HepG2 (cell line): ENCODE measurements at regions not wholly inside any gene's neighbourhood (a gene's known extent, or its start where the extent isn't known, plus 50 kb on each side); places are given as distances from the start of the nearest gene placed in this dataset.

ENCODE experiments used
- ATAC-seq: fragments of 200-7000 bp; cut with Tn5 transposase; 3 replicates; pipeline ENCODE4 v1.9.1; 2020; ENCODE audit warnings: mild to moderate bottlenecking, moderate library complexity
- BruUV-seq: library from RNA; stranded (reverse); fragments of 400-500 nt; replicated peaks from 2 replicates; lab custom pipeline; 2021; lab: Mats Ljungman, UMichigan
- CTCF ChIA-PET: fragments of 300-600 bp; formaldehyde crosslinking; extraction: SDS; loops from one replicate; lab custom pipeline; 2021; ENCODE audit warnings: low total read pairs, inconsistent platforms, low intra/inter-chr PET ratio; lab: Yijun Ruan, JAX
- POLR2A ChIA-PET: fragments of 350-600 bp; sonication (Branson Sonifier 250); formaldehyde crosslinking; loops from one replicate; lab custom pipeline; 2020; ENCODE audit warnings: antibody characterized with exemption, inconsistent platforms; lab: Yijun Ruan, JAX
- DNase-seq: peaks from one replicate; pipeline ENCODE4 v3.0.0-alpha.2; 2015; ENCODE audit warnings: low spot score
- FAIRE-seq: peaks from 3 replicates; lab custom pipeline; 2011; peaks lifted over from hg19 to GRCh38; lab: Jason Lieb, UNC
- H2AFZ ChIP-seq: one replicate; pipeline ENCODE4 v1.6.1; 2011; ENCODE audit warnings: low read length, inconsistent platforms
- H3K27ac ChIP-seq: fragments of 300-600 bp; 3 replicates; pipeline ENCODE4 v1.8.0; 2011; ENCODE audit warnings: mixed run types, mild to moderate bottlenecking, mixed read lengths, low read length, inconsistent platforms; ENCODE audit not compliant: insufficient read depth; ENCODE audit errors: extremely low read length
- H3K27me3 ChIP-seq, 2 experiments: fragments of 200-600 bp in 1 of 2; 2 replicates in 1 of 2; 3 replicates in 1 of 2; pipeline versions ENCODE4 v1.6.0 to v1.8.0; 2011; ENCODE audit warnings: low read length in 2 of 2, mild to moderate bottlenecking in 2 of 2, moderate library complexity in 2 of 2, inconsistent platforms in 1 of 2; ENCODE audit not compliant: insufficient read depth in 2 of 2, control insufficient read depth in 1 of 2
- H3K36me3 ChIP-seq, 2 experiments: fragments of 200-600 bp in 1 of 2; replicated peaks in 1 of 2; 2 replicates in 1 of 2; 3 replicates in 1 of 2; pipeline versions ENCODE4 v1.5.1 to v1.8.0; 2011; ENCODE audit warnings: low read length in 2 of 2, inconsistent platforms in 1 of 2; ENCODE audit not compliant: insufficient read depth in 2 of 2, control insufficient read depth in 1 of 2
- H3K4me1 ChIP-seq: 2 replicates; pipeline ENCODE4 v1.5.1; 2012; ENCODE audit warnings: low read length, inconsistent platforms; ENCODE audit not compliant: insufficient read depth
- H3K4me2 ChIP-seq: 2 replicates; pipeline ENCODE4 v1.6.0; 2011; ENCODE audit warnings: low read depth, low read length, inconsistent platforms
- H3K4me3 ChIP-seq, 3 experiments: fragments of 200-600 bp in 1 of 3; sonication (generic), shearing (Covaris generic) in 1 of 3; replicated peaks in 1 of 3; 2 replicates each; pipeline ENCODE4 v1.5.1; 2011 to 2016; ENCODE audit warnings: low read length in 3 of 3, inconsistent platforms in 2 of 3, low read depth in 2 of 3, mild to moderate bottlenecking in 2 of 3, control low read depth in 1 of 3, mixed read lengths in 1 of 3; ENCODE audit not compliant: insufficient read depth in 1 of 3
- H3K79me2 ChIP-seq: one replicate; pipeline ENCODE4 v1.6.1; 2011; ENCODE audit warnings: low read length, inconsistent platforms; ENCODE audit not compliant: insufficient read depth
- H3K9ac ChIP-seq: 2 replicates; pipeline ENCODE4 v1.6.0; 2011; ENCODE audit warnings: mild to moderate bottlenecking, low read depth, low read length, inconsistent platforms; ENCODE audit not compliant: insufficient read depth
- H3K9me3 ChIP-seq: 2 replicates; pipeline ENCODE4 v1.5.1; 2012; ENCODE audit warnings: mild to moderate bottlenecking, low read length
- H4K20me1 ChIP-seq: 2 replicates; pipeline ENCODE4 v1.6.0; 2011; ENCODE audit warnings: inconsistent platforms, mild to moderate bottlenecking, low read length, moderate library complexity; ENCODE audit not compliant: insufficient read depth
- HIVEP1 ChIP-seq: sonication (generic); formaldehyde crosslinking; IDR thresholded peaks from 2 replicates; pipeline ENCODE4 v1.4.0; 2020; ENCODE audit warnings: mild to moderate bottlenecking, missing genetic modification reagents
- SPEN ChIP-seq: sonication (generic); formaldehyde crosslinking; IDR thresholded peaks from 2 replicates; pipeline ENCODE4 v1.5.1; 2020; ENCODE audit warnings: low read depth, mild to moderate bottlenecking, missing genetic modification reagents
- ZMYM3 ChIP-seq: sonication (generic); formaldehyde crosslinking; IDR thresholded peaks from 2 replicates; pipeline ENCODE4 v1.5.1; 2020; ENCODE audit warnings: mild to moderate bottlenecking, missing genetic modification reagents
- ZNF3 ChIP-seq: IDR thresholded peaks from 2 replicates; pipeline ENCODE4 v1.7.0; 2017; ENCODE audit warnings: inconsistent platforms
- ZNF44 ChIP-seq: sonication (generic); formaldehyde crosslinking; IDR thresholded peaks from 2 replicates; pipeline ENCODE4 v1.5.1; 2020; ENCODE audit warnings: mild to moderate bottlenecking, missing genetic modification reagents
- ZNF496 ChIP-seq: sonication (generic); formaldehyde crosslinking; IDR thresholded peaks from 2 replicates; pipeline ENCODE4 v1.8.1; 2023; ENCODE audit warnings: mild to moderate bottlenecking, moderate library complexity, missing genetic modification reagents; ENCODE audit not compliant: insufficient replicate concordance
- ZNF772 ChIP-seq: sonication (generic); formaldehyde crosslinking; IDR thresholded peaks from 2 replicates; pipeline ENCODE4 v1.5.0; 2020; ENCODE audit warnings: mild to moderate bottlenecking, missing genetic modification reagents
- ZNF781 ChIP-seq: sonication (generic); formaldehyde crosslinking; IDR thresholded peaks from 2 replicates; pipeline ENCODE4 v1.5.1; 2020; ENCODE audit warnings: borderline replicate concordance, mild to moderate bottlenecking, missing genetic modification reagents; ENCODE audit errors: not compliant biosample characterization
- ZNF83 ChIP-seq: sonication (generic); formaldehyde crosslinking; IDR thresholded peaks from 2 replicates; pipeline ENCODE4 v1.4.0; 2020; ENCODE audit warnings: missing genetic modification reagents, mild to moderate bottlenecking, borderline replicate concordance
- WGBS: methylation state at CpG from one replicate; pipeline ENCODE4 v1.1.6; 2017; ENCODE audit warnings: low lambda C conversion rate; 5-methylcytosine and 5-hydroxymethylcytosine counted together
- in situ Hi-C: cut with HindIII; loops from 2 replicates; pipeline ENCODE4 v1.10.0; 2017; ENCODE audit warnings: low pct_unique_long_range_greater_than_20kb; ENCODE audit not compliant: extremely low pct_ligation_motif_present
- intact Hi-C: fragments of 100-400 bp; cut with micrococcal nuclease; formaldehyde crosslinking; loops from one replicate; pipeline ENCODE4 v1.10.0; 2022; ENCODE audit not compliant: unreplicated experiment
- TF ChIP-seq, protein P1 (sequence below): sonication (generic); formaldehyde crosslinking; IDR thresholded peaks from 2 replicates; pipeline ENCODE4 v1.4.0; 2020; ENCODE audit warnings: missing genetic modification reagents, borderline replicate concordance
- TF ChIP-seq, protein P2 (sequence below): sonication (generic); formaldehyde crosslinking; IDR thresholded peaks from 2 replicates; pipeline ENCODE4 v1.8.1; 2023; ENCODE audit warnings: missing genetic modification reagents, inconsistent platforms, borderline replicate concordance
- TF ChIP-seq, protein P3 (sequence below): sonication (generic); formaldehyde crosslinking; IDR thresholded peaks from 2 replicates; pipeline ENCODE4 v1.4.0; 2020; ENCODE audit warnings: mild to moderate bottlenecking, low read depth, missing genetic modification reagents

DNA sequence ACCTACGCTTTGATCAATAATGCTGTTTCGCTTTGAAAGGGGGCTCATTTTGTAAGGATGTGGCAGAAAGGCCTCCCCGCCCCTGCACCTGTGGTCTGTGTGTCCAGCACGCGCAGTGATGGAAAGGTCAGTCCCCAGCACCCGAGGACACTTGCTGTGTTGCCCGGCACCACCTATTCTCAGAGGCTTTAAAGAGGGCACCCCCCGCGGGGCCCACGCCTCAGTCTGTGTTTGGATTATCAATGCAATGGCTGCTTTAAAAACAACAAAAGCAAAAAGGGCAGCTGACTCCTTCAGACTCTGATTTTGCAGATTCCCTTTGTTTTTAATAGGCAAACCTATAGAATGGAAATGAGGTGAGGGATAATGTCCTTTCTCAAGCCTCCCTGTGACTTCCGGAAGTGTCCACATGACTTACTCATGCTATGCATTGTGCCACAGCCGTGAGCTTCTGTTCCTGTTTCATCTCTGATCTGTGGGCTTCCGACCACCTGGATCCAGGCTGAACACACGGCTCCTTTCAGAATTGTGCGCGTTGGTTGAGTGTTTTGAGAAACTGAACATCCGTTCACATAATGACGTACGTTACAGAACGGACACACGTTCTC is 416.2 kb downstream of the IRX2 start:
- no peak for FAIRE-seq
- H3K4me1 ChIP-seq, result no peaks in the 10 kb centered on the region
- H3K4me3 ChIP-seq, result no peak overlapping the region
- H2AFZ ChIP-seq, result no peak overlapping the region
- POLR2A ChIA-PET, result no interaction called here
- no peak overlapping the region for H3K27ac ChIP-seq
- H3K36me3 ChIP-seq, result no peaks in the 10 kb centered on the region
- H3K9ac ChIP-seq, result no peak overlapping the region
- H3K79me2 ChIP-seq, result no peaks in the 10 kb centered on the region
- H4K20me1 ChIP-seq, result no peaks in the 10 kb centered on the region
- no peaks in the 10 kb centered on the region for H3K9me3 ChIP-seq
- no peak for DNase-seq
- in situ Hi-C loops, result no loop called here
- ATAC-seq, result no peak
- 40% methylated on average over 16 of the region's 21 CpGs for WGBS
- intact Hi-C loops, result no loop called here
- no TSS peak for BruUV-seq
- CTCF ChIA-PET, result no interaction called here
- H3K27me3 ChIP-seq, result peaks cover 0 to 13% of the 10 kb centered on the region in 2 experiments; a peak in 4 of 5 replicates
- H3K4me2 ChIP-seq, result no peak overlapping the region
- TF ChIP-seq ZNF772 (CRISPR knock-in tag) (no peak), SPEN (no peak), ZNF781 (CRISPR knock-in tag) (no peak)

DNA sequence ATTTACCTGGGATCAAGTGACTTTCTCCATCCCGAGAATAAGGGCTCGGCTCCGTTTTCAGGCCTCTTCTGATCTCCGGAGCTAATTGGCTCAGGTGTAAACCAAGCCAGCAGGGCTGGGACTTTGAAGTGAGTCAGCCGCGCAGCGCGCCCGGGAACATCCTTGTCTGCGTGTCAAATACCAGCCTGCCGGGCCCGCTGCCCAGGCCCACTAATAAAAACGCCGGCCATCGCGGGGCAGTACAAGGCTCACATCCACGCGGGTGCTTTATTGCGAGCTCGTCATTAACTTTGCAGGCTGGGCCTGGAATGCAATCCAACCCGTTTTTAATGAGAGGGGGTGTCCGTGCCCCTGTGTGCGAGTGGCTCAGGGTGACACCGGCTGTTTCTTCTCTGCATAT is 416.8 kb downstream of the IRX2 start:
- no peaks in the 10 kb centered on the region for H3K4me1 ChIP-seq
- H3K9ac ChIP-seq, result no peak overlapping the region
- intact Hi-C loops (no loop called here), in situ Hi-C loops (no loop called here)
- no TSS peak for BruUV-seq
- WGBS, result 82% methylated on average over 6 of the region's 24 CpGs
- H4K20me1 ChIP-seq, result no peaks in the 10 kb centered on the region
- no peak overlapping the region for H3K4me3 ChIP-seq
- ChIA-PET POLR2A (no interaction called here), CTCF (no interaction called here)
- H3K79me2 ChIP-seq, result no peaks in the 10 kb centered on the region
- H3K36me3 ChIP-seq, result no peaks in the 10 kb centered on the region
- peaks cover 0 to 13% of the 10 kb centered on the region in 2 experiments; a peak in 4 of 5 replicates for H3K27me3 ChIP-seq
- H3K27ac ChIP-seq, result no peak overlapping the region
- ATAC-seq (no peak), FAIRE-seq (no peak), DNase-seq (no peak)
- H3K9me3 ChIP-seq, result no peaks in the 10 kb centered on the region
- H3K4me2 ChIP-seq, result no peak overlapping the region
- no peak overlapping the region for H2AFZ ChIP-seq
- TF ChIP-seq ZNF496 (CRISPR knock-in tag) (no peak), ZNF83 (CRISPR knock-in tag) (no peak), ZMYM3 (CRISPR knock-in tag) (no peak), HIVEP1 (CRISPR knock-in tag) (no peak), ZNF44 (CRISPR knock-in tag) (no peak), ZNF3 (no peak)
- TF ChIP-seq, protein P1, sequence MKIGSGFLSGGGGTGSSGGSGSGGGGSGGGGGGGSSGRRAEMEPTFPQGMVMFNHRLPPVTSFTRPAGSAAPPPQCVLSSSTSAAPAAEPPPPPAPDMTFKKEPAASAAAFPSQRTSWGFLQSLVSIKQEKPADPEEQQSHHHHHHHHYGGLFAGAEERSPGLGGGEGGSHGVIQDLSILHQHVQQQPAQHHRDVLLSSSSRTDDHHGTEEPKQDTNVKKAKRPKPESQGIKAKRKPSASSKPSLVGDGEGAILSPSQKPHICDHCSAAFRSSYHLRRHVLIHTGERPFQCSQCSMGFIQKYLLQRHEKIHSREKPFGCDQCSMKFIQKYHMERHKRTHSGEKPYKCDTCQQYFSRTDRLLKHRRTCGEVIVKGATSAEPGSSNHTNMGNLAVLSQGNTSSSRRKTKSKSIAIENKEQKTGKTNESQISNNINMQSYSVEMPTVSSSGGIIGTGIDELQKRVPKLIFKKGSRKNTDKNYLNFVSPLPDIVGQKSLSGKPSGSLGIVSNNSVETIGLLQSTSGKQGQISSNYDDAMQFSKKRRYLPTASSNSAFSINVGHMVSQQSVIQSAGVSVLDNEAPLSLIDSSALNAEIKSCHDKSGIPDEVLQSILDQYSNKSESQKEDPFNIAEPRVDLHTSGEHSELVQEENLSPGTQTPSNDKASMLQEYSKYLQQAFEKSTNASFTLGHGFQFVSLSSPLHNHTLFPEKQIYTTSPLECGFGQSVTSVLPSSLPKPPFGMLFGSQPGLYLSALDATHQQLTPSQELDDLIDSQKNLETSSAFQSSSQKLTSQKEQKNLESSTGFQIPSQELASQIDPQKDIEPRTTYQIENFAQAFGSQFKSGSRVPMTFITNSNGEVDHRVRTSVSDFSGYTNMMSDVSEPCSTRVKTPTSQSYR (CRISPR knock-in tag), result no peak
- TF ChIP-seq, protein P2, sequence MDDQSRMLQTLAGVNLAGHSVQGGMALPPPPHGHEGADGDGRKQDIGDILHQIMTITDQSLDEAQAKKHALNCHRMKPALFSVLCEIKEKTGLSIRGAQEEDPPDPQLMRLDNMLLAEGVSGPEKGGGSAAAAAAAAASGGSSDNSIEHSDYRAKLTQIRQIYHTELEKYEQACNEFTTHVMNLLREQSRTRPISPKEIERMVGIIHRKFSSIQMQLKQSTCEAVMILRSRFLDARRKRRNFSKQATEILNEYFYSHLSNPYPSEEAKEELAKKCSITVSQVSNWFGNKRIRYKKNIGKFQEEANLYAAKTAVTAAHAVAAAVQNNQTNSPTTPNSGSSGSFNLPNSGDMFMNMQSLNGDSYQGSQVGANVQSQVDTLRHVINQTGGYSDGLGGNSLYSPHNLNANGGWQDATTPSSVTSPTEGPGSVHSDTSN (CRISPR knock-in tag), result no peak
- TF ChIP-seq, protein P3, sequence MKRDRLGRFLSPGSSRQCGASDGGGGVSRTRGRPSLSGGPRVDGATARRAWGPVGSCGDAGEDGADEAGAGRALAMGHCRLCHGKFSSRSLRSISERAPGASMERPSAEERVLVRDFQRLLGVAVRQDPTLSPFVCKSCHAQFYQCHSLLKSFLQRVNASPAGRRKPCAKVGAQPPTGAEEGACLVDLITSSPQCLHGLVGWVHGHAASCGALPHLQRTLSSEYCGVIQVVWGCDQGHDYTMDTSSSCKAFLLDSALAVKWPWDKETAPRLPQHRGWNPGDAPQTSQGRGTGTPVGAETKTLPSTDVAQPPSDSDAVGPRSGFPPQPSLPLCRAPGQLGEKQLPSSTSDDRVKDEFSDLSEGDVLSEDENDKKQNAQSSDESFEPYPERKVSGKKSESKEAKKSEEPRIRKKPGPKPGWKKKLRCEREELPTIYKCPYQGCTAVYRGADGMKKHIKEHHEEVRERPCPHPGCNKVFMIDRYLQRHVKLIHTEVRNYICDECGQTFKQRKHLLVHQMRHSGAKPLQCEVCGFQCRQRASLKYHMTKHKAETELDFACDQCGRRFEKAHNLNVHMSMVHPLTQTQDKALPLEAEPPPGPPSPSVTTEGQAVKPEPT (CRISPR knock-in tag), result no peak
